ENCODE measurements at regions not wholly inside any gene's neighbourhood (a gene's known extent, or its start where the extent isn't known, plus 50 kb on each side); places are given as distances from the start of the nearest gene placed in this dataset.

DNA sequence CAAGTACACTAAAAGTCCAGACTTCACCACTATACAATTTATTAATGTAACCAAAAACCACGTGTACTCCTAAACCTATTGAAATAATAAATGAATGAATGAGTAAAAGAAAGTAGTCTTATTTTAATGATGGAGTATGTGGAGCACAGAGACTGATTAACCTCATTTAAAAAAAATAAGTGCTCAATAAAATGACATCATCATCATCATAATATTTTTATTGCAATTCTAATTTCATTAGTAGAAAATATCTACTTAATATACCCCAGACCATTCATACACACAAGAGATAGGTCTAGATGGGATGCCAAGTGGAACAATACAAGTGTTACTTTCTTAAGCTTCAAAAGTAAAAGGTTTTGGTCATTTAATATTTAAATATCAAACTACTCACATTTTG is 133.1 kb downstream of the ASB9 start:
- intact Hi-C loops (cut with micrococcal nuclease) = no loop called here
- Histone ChIP-seq H3K27ac (ENCODE audit: insufficient read depth, low read length) (no peak overlapping the region), H2BK120ac (ENCODE audit: low read depth, low read length) (no peak overlapping the region), H3K4me1 (ENCODE audit: control insufficient read depth, insufficient read depth, low read length) (no peaks in the 10 kb centered on the region), H3K4ac (ENCODE audit: low read depth, low read length) (no peak overlapping the region), H2AK5ac (ENCODE audit: low read depth, low read length) (no peak overlapping the region), H2BK5ac (ENCODE audit: low read depth, low read length, poor library complexity, severe bottlenecking) (no peak overlapping the region), H3K79me1 (ENCODE audit: low read depth in 1 of 2, low read length in 2 of 2) (no peaks in the 10 kb centered on the region), H4K8ac (ENCODE audit: low read depth in 2 of 2, low read length in 2 of 2) (no peak overlapping the region), H2BK15ac (ENCODE audit: low read depth, low read length) (no peak overlapping the region), H3K9me3 (ENCODE audit: control insufficient read depth, insufficient read depth, low read length) (no peaks in the 10 kb centered on the region), H2BK20ac (ENCODE audit: low read depth, low read length) (no peak overlapping the region), H3K23ac (ENCODE audit: low read depth, low read length) (no peak overlapping the region), H3K4me3 (ENCODE audit: insufficient read depth, low read depth, low read length) (no peak overlapping the region), H2AFZ (replicated peaks; ENCODE audit: low read length, poor library complexity) (no peak overlapping the region), H4K20me1 (ENCODE audit: insufficient read depth, low read length) (no peaks in the 10 kb centered on the region), H3K18ac (ENCODE audit: low read depth, low read length) (no peak overlapping the region), H2AK9ac (replicated peaks; ENCODE audit: low read depth, low read length, poor library complexity) (no peak overlapping the region), H3K36me3 (ENCODE audit: control insufficient read depth, insufficient read depth, low read length) (no peaks in the 10 kb centered on the region), H4K5ac (ENCODE audit: low read depth, low read length) (no peak overlapping the region), H3K56ac (ENCODE audit: extremely low read depth, insufficient read depth, low read length) (no peak overlapping the region), H3K27me3 (ENCODE audit: control insufficient read depth, insufficient read depth, low read length) (no peaks in the 10 kb centered on the region), H3K9ac (ENCODE audit: low read depth, low read length) (no peak overlapping the region), H4K91ac (ENCODE audit: insufficient read depth, low read depth, low read length) (no peak overlapping the region), H3K9me1 (ENCODE audit: insufficient read depth, low read length) (no peaks in the 10 kb centered on the region), H3K14ac (replicated peaks; ENCODE audit: low read depth, low read length) (no peak overlapping the region), H3K4me2 (ENCODE audit: low read depth, low read length) (no peak overlapping the region)
- POLR2A ChIA-PET (ENCODE audit: unreplicated experiment) = no interaction called here
- dilution Hi-C loops (cut with HindIII; ENCODE audit: low sequenced_read_pairs, unreplicated experiment) = no loop called here
- WGBS, 2 experiments (ENCODE audit: extremely low coverage in 2 of 2, insufficient read length in 1 of 2) = no CpG with 5 or more reads among the region's 1 CpG
- DNase-seq = no peak
- CTCF ChIA-PET = no interaction called here
- no peak for TF ChIP-seq RCOR1 (IDR thresholded peaks at IDR 0.05; ENCODE audit: insufficient replicate concordance, low read length)
- no peak for TF ChIP-seq USF2 (IDR thresholded peaks at IDR 0.05; ENCODE audit: low read depth, low read length)
- TF ChIP-seq NFE2L2 (IDR thresholded peaks at IDR 0.05; ENCODE audit: low read depth, low read length) = no peak
- no peak for TF ChIP-seq RAD21 (IDR thresholded peaks at IDR 0.05; ENCODE audit: low read length)
- TF ChIP-seq MAZ (IDR thresholded peaks at IDR 0.05; ENCODE audit: borderline replicate concordance, low read depth, low read length) = no peak
- TF ChIP-seq POLR2A (IDR thresholded peaks at IDR 0.05; ENCODE audit: low read depth, low read length) = no peak
- no peak for TF ChIP-seq SMC3 (IDR thresholded peaks at IDR 0.05; ENCODE audit: low read depth, low read length)
- TF ChIP-seq MXI1 (IDR thresholded peaks at IDR 0.05; ENCODE audit: borderline replicate concordance, low read depth, low read length) = no peak
- TF ChIP-seq CEBPB (IDR thresholded peaks at IDR 0.05; ENCODE audit: low read depth, low read length) = no peak
- ATAC-seq (ENCODE audit: low read depth) = no peak
- in situ Hi-C loops (cut with MboI; ENCODE audit: low sequenced_read_pairs) = no loop called here
- BruUV-seq (replicated peaks) = no TSS peak

Data from IMR-90 (cell line).